Spleen (tissue), 11 donors: ENCODE measurements at regions not wholly inside any gene's neighbourhood (a gene's known extent, or its start where the extent isn't known, plus 50 kb on each side); places are given as distances from the start of the nearest gene placed in this dataset.

Experiments
- DNase-seq: peaks from one replicate; pipeline ENCODE4 v3.0.0-alpha.2; 2020
- H3K27ac ChIP-seq, 8 donors: fragments of 200-600 bp; sonication (generic) in 7 of 8; 1 replicate in 4 of 8; 2 replicates in 4 of 8; pipeline versions ENCODE4 v1.5.0 to v1.8.0; 2016 to 2021; ENCODE audit warnings: inconsistent platforms in 4 of 8, mild to moderate bottlenecking in 4 of 8, moderate library complexity in 1 of 8
- H3K27me3 ChIP-seq, 7 donors: fragments of 200-600 bp; sonication (generic) in 6 of 7; replicated peaks in 1 of 7; 1 replicate in 4 of 7; 2 replicates in 3 of 7; pipeline versions ENCODE4 v1.5.0 to v1.8.0; 2016 to 2021; ENCODE audit warnings: inconsistent platforms in 3 of 7, mild to moderate bottlenecking in 1 of 7
- H3K36me3 ChIP-seq, 6 donors: fragments of 200-600 bp; sonication (generic) in 5 of 6; 1 replicate in 4 of 6; 2 replicates in 2 of 6; pipeline versions ENCODE4 v1.5.0 to v1.8.0; 2016 to 2021; ENCODE audit warnings: inconsistent platforms in 2 of 6
- H3K4me1 ChIP-seq, 6 donors: fragments of 200-600 bp; sonication (generic) in 5 of 6; 1 replicate in 3 of 6; 2 replicates in 3 of 6; pipeline versions ENCODE4 v1.5.0 to v1.8.0; 2016 to 2021; ENCODE audit warnings: inconsistent platforms in 3 of 6
- H3K4me3 ChIP-seq, 8 donors: fragments of 200-600 bp; sonication (generic) in 7 of 8; 1 replicate in 4 of 8; 2 replicates in 4 of 8; pipeline versions ENCODE4 v1.5.0 to v1.8.0; 2016 to 2021; ENCODE audit warnings: inconsistent platforms in 4 of 8, mild to moderate bottlenecking in 4 of 8, moderate library complexity in 2 of 8
- H3K9me3 ChIP-seq, 8 donors: fragments of 200-600 bp; sonication (generic) in 7 of 8; 1 replicate in 4 of 8; 2 replicates in 4 of 8; pipeline versions ENCODE4 v1.5.0 to v1.8.0; 2016 to 2021; ENCODE audit warnings: inconsistent platforms in 4 of 8
- CTCF ChIP-seq, 11 experiments: fragments of 200-600 bp in 7 of 11; fragments of 450-650 bp in 4 of 11; sonication (generic) in 4 of 11; IDR thresholded peaks in 8 of 11; conservative IDR thresholded peaks in 3 of 11; 1 replicate in 7 of 11; 2 replicates in 4 of 11; pipeline versions ENCODE4 v1.4.0 to v1.8.0; 2016 to 2021; ENCODE audit warnings: antibody characterized with exemption in 11 of 11, inconsistent platforms in 4 of 11, mild to moderate bottlenecking in 1 of 11
- POLR2A ChIP-seq, 3 donors: fragments of 450-650 bp; IDR thresholded peaks; one replicate each; pipeline ENCODE4 v1.5.1; 2017; ENCODE audit warnings: antibody characterized with exemption in 3 of 3, mild to moderate bottlenecking in 1 of 3
- POLR2AphosphoS5 ChIP-seq, 3 donors: sonication (generic); formaldehyde crosslinking; IDR thresholded peaks; one replicate each; pipeline ENCODE4 v1.5.1; 2017; ENCODE audit warnings: antibody characterized with exemption in 3 of 3
- WGBS, 5 donors: extraction: QIAGEN DNeasy Blood & Tissue Kit in 3 of 5; methylation state at CpG; one replicate each; pipeline versions ENCODE4 v1.1.5 to v1.1.7; 2013 to 2018; 5-methylcytosine and 5-hydroxymethylcytosine counted together
- intact Hi-C: fragments of 100-400 bp; cut with DNase I; formaldehyde crosslinking; loops from one replicate; pipeline ENCODE4 v1.15.0; 2023; ENCODE audit warnings: low total_unique reads
- donor health status: healthy with polysubstance abuse.
- donor health status: DM: no; HTN: no; CAD: no; lungs with moderate emphysema.
- donor health status: DM: no; HTN: no; CAD: no.
- donor health status: Bipolar disorder and iron deficiency.
- donor health status: healthy.
- donor health status: DM: no; HTN: no; CAD: no.
- donor health status: DM: yes; HTN: yes; CAD: no.

DNA sequence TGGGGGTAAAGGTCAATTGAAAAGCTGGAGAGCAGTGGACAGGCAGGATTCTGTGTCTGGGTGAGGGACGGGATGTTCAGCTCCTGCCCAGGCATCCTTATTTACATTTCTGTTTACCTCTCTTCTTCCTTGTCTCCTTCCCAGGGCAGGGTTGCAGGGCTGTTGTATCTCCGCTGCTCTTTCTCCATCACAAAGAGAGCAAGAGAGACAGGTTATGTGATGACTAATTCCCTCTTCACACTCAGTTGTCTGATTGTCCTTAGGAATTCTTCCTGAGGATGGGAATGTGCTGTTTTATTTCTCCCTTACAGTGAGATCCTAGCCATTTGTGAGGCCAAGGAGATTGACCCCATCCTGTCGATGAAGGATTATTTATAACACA lies 104.9 kb downstream of the VPREB1 start:
- H3K4me1 ChIP-seq, result peaks cover 0 to 3% (median 0%) of the 10 kb centered on the region in 6 donors
- intact Hi-C loops, result no loop called here
- DNase-seq, result no peak
- no peaks in the 10 kb centered on the region for H3K9me3 ChIP-seq
- H3K36me3 ChIP-seq, result no peaks in the 10 kb centered on the region
- WGBS, 5 donors, result 34 to 86% (median 67%) methylated on average over 3 of the region's 3 CpGs
- H3K27me3 ChIP-seq, result peaks cover 0 to 9% (median 0%) of the 10 kb centered on the region in 7 donors
- H3K4me3 ChIP-seq, result no peak overlapping the region
- TF ChIP-seq POLR2A (IDR thresholded peaks at IDR 0.05) (no peak), POLR2AphosphoS5 (IDR thresholded peaks at IDR 0.05) (no peak), CTCF (IDR thresholded peaks at IDR 0.05 in 8 of 11, conservative IDR thresholded peaks at IDR 0.05 in 3 of 11) (no peak)
- H3K27ac ChIP-seq, result no peak overlapping the region

DNA sequence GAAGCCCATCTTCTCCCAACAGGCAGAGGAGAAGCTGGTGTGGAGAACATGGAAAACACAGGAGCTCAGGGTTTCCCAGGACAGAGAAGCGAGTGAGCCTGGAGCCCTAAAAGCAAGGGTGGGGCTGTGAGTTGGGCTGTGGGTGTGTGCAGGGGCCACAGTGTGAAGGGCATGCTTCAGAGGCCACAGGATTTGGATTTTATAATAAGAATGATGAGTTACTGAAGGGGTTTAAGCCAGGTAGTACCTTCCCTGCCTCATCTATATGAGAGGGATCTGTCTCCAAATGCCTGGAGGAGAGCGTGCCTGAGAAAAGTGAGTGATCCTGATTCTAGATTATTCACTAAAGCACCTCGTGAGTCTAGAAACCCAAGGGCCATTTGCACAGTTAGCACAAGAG lies 106.8 kb downstream of the VPREB1 start:
- Histone ChIP-seq H3K4me1 (no peaks in the 10 kb centered on the region), H3K9me3 (no peaks in the 10 kb centered on the region), H3K36me3 (no peaks in the 10 kb centered on the region), H3K27me3 (peaks cover 0 to 9% (median 0%) of the 10 kb centered on the region in 7 donors), H3K4me3 (no peak overlapping the region), H3K27ac (no peak overlapping the region)
- TF ChIP-seq POLR2AphosphoS5 (IDR thresholded peaks at IDR 0.05) (no peak), POLR2A (IDR thresholded peaks at IDR 0.05) (no peak), CTCF (IDR thresholded peaks at IDR 0.05 in 8 of 11, conservative IDR thresholded peaks at IDR 0.05 in 3 of 11) (no peak)
- WGBS, 5 donors, result 76 to 81% (median 80%) methylated on average over 3 of the region's 3 CpGs
- intact Hi-C loops, result no loop called here
- DNase-seq, result no peak

DNA sequence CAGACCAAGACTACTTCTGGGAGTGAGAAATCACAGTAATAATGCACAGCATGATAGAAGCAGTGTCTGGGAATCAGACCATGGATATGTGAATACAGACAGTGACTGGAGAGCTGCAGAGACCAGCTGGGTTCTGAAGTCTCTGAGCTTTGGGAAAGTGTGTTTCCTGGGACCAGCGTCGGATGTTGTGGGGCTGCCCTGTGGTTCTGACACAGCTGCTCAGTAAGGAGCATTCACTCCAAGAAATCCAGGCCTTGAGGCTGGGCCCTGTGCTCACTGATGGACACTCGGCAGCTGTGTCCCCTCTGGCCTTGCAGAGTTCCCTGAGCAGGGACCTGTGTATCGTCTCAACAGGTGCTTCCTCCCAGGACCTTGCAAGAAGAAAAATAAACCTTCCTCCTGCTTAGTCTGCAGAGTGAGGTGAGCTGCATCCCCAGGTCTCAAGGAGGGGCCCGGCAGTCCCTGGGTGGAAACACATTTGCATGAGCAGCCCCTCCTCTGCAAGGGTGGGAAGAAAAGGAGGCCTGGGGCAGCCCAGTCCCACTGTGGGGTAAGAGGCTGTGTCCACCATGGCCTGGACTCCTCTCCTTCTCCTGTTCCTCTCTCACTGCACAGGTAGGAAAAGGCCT lies 107.9 kb downstream of the VPREB1 start:
- Histone ChIP-seq H3K27me3 (peaks cover 0 to 17% (median 0%) of the 10 kb centered on the region in 7 donors), H3K36me3 (no peaks in the 10 kb centered on the region), H3K4me3 (no peak overlapping the region), H3K4me1 (peaks cover 0 to 7% (median 0%) of the 10 kb centered on the region in 6 donors), H3K27ac (no peak overlapping the region), H3K9me3 (no peaks in the 10 kb centered on the region)
- intact Hi-C loops, result no loop called here
- WGBS, 5 donors, result 22 to 52% (median 32%) methylated on average over 3 to 5 of the region's 5 CpGs
- no peak for DNase-seq
- TF ChIP-seq POLR2AphosphoS5 (IDR thresholded peaks at IDR 0.05), result no peak
- TF ChIP-seq POLR2A (IDR thresholded peaks at IDR 0.05), result no peak
- no peak for TF ChIP-seq CTCF (IDR thresholded peaks at IDR 0.05 in 8 of 11, conservative IDR thresholded peaks at IDR 0.05 in 3 of 11)

GRCh38 chr22:22355096-22355834 lies 110.7 kb downstream of the VPREB1 start:
- DNase-seq, result no peak
- Histone ChIP-seq H3K27ac (no peak overlapping the region), H3K9me3 (no peaks in the 10 kb centered on the region), H3K36me3 (no peaks in the 10 kb centered on the region), H3K4me1 (peaks cover 0 to 15% (median 0%) of the 10 kb centered on the region in 6 donors), H3K27me3 (peaks cover 0 to 10% (median 0%) of the 10 kb centered on the region in 7 donors), H3K4me3 (no peak overlapping the region)
- intact Hi-C loops, result no loop called here
- WGBS, 5 donors, result 70 to 86% (median 77%) methylated on average over 9 of the region's 9 CpGs
- TF ChIP-seq POLR2A (IDR thresholded peaks at IDR 0.05) (no peak), POLR2AphosphoS5 (IDR thresholded peaks at IDR 0.05) (no peak), CTCF (IDR thresholded peaks at IDR 0.05 in 8 of 11, conservative IDR thresholded peaks at IDR 0.05 in 3 of 11) (no peak)
